Adrenal gland (tissue), 9 donors: ENCODE measurements at regions not wholly inside any gene's neighbourhood (a gene's known extent, or its start where the extent isn't known, plus 50 kb on each side); places are given as distances from the start of the nearest gene placed in this dataset.

Experiments used
- DNase-seq, 7 donors: peaks; one replicate each; pipeline ENCODE4 v3.0.0-alpha.2; 2019 to 2020
- H3K27ac ChIP-seq, 5 donors: fragments of 200-600 bp; sonication (generic) in 4 of 5; 1 replicate in 3 of 5; 2 replicates in 2 of 5; pipeline versions ENCODE4 v1.5.1 to v1.8.0; 2016 to 2020; ENCODE audit warnings: mild to moderate bottlenecking in 1 of 5
- H3K27me3 ChIP-seq: fragments of 200-600 bp; 2 replicates; pipeline ENCODE4 v1.8.0; 2021
- H3K36me3 ChIP-seq, 2 donors: fragments of 200-600 bp; replicated peaks in 1 of 2; 1 replicate in 1 of 2; 2 replicates in 1 of 2; pipeline versions ENCODE4 v1.5.1 to v1.8.0; 2018 to 2022
- H3K4me1 ChIP-seq, 2 donors: fragments of 200-600 bp; replicated peaks in 1 of 2; 1 replicate in 1 of 2; 2 replicates in 1 of 2; pipeline versions ENCODE4 v1.5.1 to v1.8.0; 2018 to 2021
- H3K4me3 ChIP-seq, 4 donors: fragments of 200-600 bp; sonication (generic) in 3 of 4; one replicate each; pipeline ENCODE4 v1.5.1; 2016 to 2018
- H3K9me3 ChIP-seq, 3 donors: fragments of 200-600 bp; sonication (generic) in 1 of 3; replicated peaks in 1 of 3; 1 replicate in 2 of 3; 2 replicates in 1 of 3; pipeline versions ENCODE4 v1.5.1 to v1.8.0; 2016 to 2021
- CTCF ChIP-seq, 6 experiments: fragments of 450-650 bp in 4 of 6; fragments of 200-600 bp in 2 of 6; sonication (generic) in 1 of 6; IDR thresholded peaks; 1 replicate in 5 of 6; 2 replicates in 1 of 6; pipeline versions ENCODE4 v1.5.1 to v1.8.0; 2016 to 2021; ENCODE audit warnings: antibody characterized with exemption in 6 of 6, mild to moderate bottlenecking in 2 of 6, moderate library complexity in 1 of 6
- POLR2A ChIP-seq, 2 donors: fragments of 450-650 bp; IDR thresholded peaks; one replicate each; pipeline ENCODE4 v1.6.1; 2017; ENCODE audit warnings: antibody characterized with exemption in 2 of 2, mild to moderate bottlenecking in 2 of 2, moderate library complexity in 1 of 2
- WGBS, 4 donors: extraction: QIAGEN DNeasy Blood & Tissue Kit in 2 of 4; methylation state at CpG; one replicate each; pipeline versions ENCODE4 v1.1.5 to v1.1.7; 2013 to 2017; 5-methylcytosine and 5-hydroxymethylcytosine counted together
- intact Hi-C, 2 donors: fragments of 100-400 bp; cut with DNase I; formaldehyde crosslinking; loops; one replicate each; pipeline versions ENCODE4 v1.14.1 to v1.15.0; 2022 to 2023
- donor health status: healthy with polysubstance abuse.
- donor health status: Bipolar disorder and iron deficiency.
- donor health status: DM: yes; HTN: yes; CAD: no.
- donor health status: DM: no; HTN: no; CAD: no.
- donor health status: DM: no; HTN: no; CAD: no.

- H3K27me3 ChIP-seq = no peaks in the 10 kb centered on the region
- TF ChIP-seq CTCF (IDR thresholded peaks at IDR 0.05) = no peak
- TF ChIP-seq POLR2A (IDR thresholded peaks at IDR 0.05) = no peak
- WGBS, 4 donors = 69 to 78% (median 75%) methylated on average over 7 of the region's 7 CpGs
- DNase-seq = no peak
- no peaks in the 10 kb centered on the region for H3K9me3 ChIP-seq
- no peak overlapping the region for H3K4me3 ChIP-seq
- intact Hi-C loops = no loop called here
- no peaks in the 10 kb centered on the region for H3K36me3 ChIP-seq
- H3K27ac ChIP-seq = no peak overlapping the region
- H3K4me1 ChIP-seq = no peaks in the 10 kb centered on the region
Measured at GRCh38 chr1:209059981-209060380, 523.5 kb upstream of the CAMK1G start.

GRCh38 chr1:209062081-209062620 lies 521.4 kb upstream of the CAMK1G start:
- no peaks in the 10 kb centered on the region for H3K4me1 ChIP-seq
- no peak overlapping the region for H3K4me3 ChIP-seq
- WGBS, 4 donors = 72 to 80% (median 75%) methylated on average over 4 to 6 of the region's 6 CpGs
- H3K36me3 ChIP-seq = no peaks in the 10 kb centered on the region
- no peak overlapping the region for H3K27ac ChIP-seq
- no peaks in the 10 kb centered on the region for H3K27me3 ChIP-seq
- H3K9me3 ChIP-seq = no peaks in the 10 kb centered on the region
- DNase-seq = no peak
- TF ChIP-seq CTCF (IDR thresholded peaks at IDR 0.05) (no peak), POLR2A (IDR thresholded peaks at IDR 0.05) (no peak)
- intact Hi-C loops = no loop called here

GRCh38 chr1:209062863-209063262 lies 520.7 kb upstream of the CAMK1G start:
- Histone ChIP-seq H3K27ac (peak overlapping the region in 1 of 5 donors; percentile 41), H3K4me1 (no peaks in the 10 kb centered on the region), H3K36me3 (no peaks in the 10 kb centered on the region), H3K4me3 (no peak overlapping the region), H3K9me3 (no peaks in the 10 kb centered on the region), H3K27me3 (no peaks in the 10 kb centered on the region)
- WGBS, 4 donors = 54 to 83% (median 67%) methylated on average over 1 of the region's 1 CpG
- TF ChIP-seq POLR2A (IDR thresholded peaks at IDR 0.05) = no peak
- intact Hi-C loops = no loop called here
- DNase-seq = no peak

GRCh38 chr1:209063767-209064659 lies 519.5 kb upstream of the CAMK1G start:
- WGBS, 4 donors = 73 to 81% (median 77%) methylated on average over 13 of the region's 13 CpGs

More at GRCh38 chr1:209063767-209064659, 519.5 kb upstream of the CAMK1G start:
- no peak for TF ChIP-seq CTCF (IDR thresholded peaks at IDR 0.05)
- TF ChIP-seq POLR2A (IDR thresholded peaks at IDR 0.05) = no peak
- H3K9me3 ChIP-seq = no peaks in the 10 kb centered on the region
- H3K4me3 ChIP-seq = no peak overlapping the region
- no peaks in the 10 kb centered on the region for H3K36me3 ChIP-seq
- H3K27ac ChIP-seq = peak overlapping the region in 1 of 5 donors; percentile 41
- intact Hi-C loops = no loop called here
- no peaks in the 10 kb centered on the region for H3K4me1 ChIP-seq
- H3K27me3 ChIP-seq = no peaks in the 10 kb centered on the region
- DNase-seq = no peak
